Ovary (tissue), 7 donors: ENCODE measurements at regions not wholly inside any gene's neighbourhood (a gene's known extent, or its start where the extent isn't known, plus 50 kb on each side); places are given as distances from the start of the nearest gene placed in this dataset.

Source experiments
- DNase-seq, 5 donors: peaks; one replicate each; pipeline ENCODE4 v3.0.0-alpha.2; 2019 to 2020
- H3K27ac ChIP-seq, 2 donors: fragments of 200-600 bp; one replicate each; pipeline versions ENCODE4 v1.5.1 to v1.8.0; 2019 to 2022
- H3K27me3 ChIP-seq: fragments of 200-600 bp; one replicate; pipeline ENCODE4 v1.8.0; 2022
- H3K36me3 ChIP-seq: fragments of 200-600 bp; sonication (generic); one replicate; pipeline ENCODE4 v1.5.1; 2019
- H3K4me1 ChIP-seq: one replicate; pipeline ENCODE4 v1.8.1; 2013; ENCODE audit warnings: mild to moderate bottlenecking, moderate library complexity; ENCODE audit not compliant: insufficient read depth
- H3K4me3 ChIP-seq: fragments of 200-600 bp; sonication (generic); one replicate; pipeline ENCODE4 v1.5.1; 2017
- H3K9me3 ChIP-seq, 2 donors: fragments of 200-600 bp in 1 of 2; sonication (generic) in 1 of 2; one replicate each; pipeline versions ENCODE4 v1.5.1 to v1.8.1; 2013 to 2019; ENCODE audit warnings: mild to moderate bottlenecking in 1 of 2, moderate library complexity in 1 of 2
- CTCF ChIP-seq, 3 donors: fragments of 450-650 bp in 2 of 3; fragments of 200-600 bp in 1 of 3; IDR thresholded peaks; one replicate each; pipeline versions ENCODE4 v1.5.1 to v1.8.0; 2016 to 2022; ENCODE audit warnings: antibody characterized with exemption in 3 of 3, mild to moderate bottlenecking in 1 of 3
- EP300 ChIP-seq: sonication (generic); formaldehyde crosslinking; IDR thresholded peaks from one replicate; pipeline ENCODE4 v1.6.1; 2017; ENCODE audit warnings: antibody characterized with exemption
- POLR2A ChIP-seq: fragments of 450-650 bp; IDR thresholded peaks from one replicate; pipeline ENCODE4 v1.6.1; 2017; ENCODE audit warnings: antibody characterized with exemption, mild to moderate bottlenecking, moderate library complexity
- WGBS, 3 donors: extraction: QIAGEN DNeasy Blood & Tissue Kit in 1 of 3; methylation state at CpG; one replicate each; pipeline versions ENCODE4 v1.1.5 to v1.1.7; 2013 to 2017; 5-methylcytosine and 5-hydroxymethylcytosine counted together
- intact Hi-C, 4 donors: fragments of 100-400 bp; cut with DNase I; formaldehyde crosslinking; loops; one replicate each; pipeline versions ENCODE4 v1.11.0 to v1.15.1; 2022 to 2023
- donor health status: DM: no; HTN: no; CAD: no; lungs with moderate emphysema.
- donor health status: DM: no; HTN: no; CAD: no.
- donor health status: Bipolar disorder and iron deficiency.
- donor health status: DM: no; HTN: no; CAD: no.
- donor health status: DM: yes; HTN: yes; CAD: no.

DNA sequence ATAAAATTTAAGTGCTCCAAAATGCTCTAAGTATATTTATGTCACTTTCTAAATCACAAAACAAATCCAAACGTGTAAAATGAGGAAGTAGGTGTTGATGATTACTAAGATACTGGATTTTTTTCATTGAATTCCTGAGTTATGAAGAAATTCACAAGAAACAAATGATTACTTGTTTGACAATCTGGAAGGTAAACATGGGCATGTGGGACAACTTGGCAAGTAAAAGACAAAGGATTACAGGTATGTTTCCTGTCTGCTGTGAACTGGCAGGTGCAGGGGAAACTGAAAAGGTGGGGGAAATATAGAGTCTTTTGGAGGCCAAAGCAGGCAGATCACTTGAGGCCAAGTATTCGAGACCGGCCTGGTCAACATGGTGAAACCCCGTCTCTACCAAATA, 252.7 kb upstream of the AZI2 start:
- no peaks in the 10 kb centered on the region for H3K27me3 ChIP-seq
- H3K9me3 ChIP-seq = no peaks in the 10 kb centered on the region
- H3K4me3 ChIP-seq = no peak overlapping the region
- TF ChIP-seq CTCF (IDR thresholded peaks at IDR 0.05) (no peak), POLR2A (no peak), EP300 (no peak)
- 73 to 92% (median 80%) methylated on average over 4 of the region's 4 CpGs for WGBS, 3 donors
- no peak for DNase-seq
- no peaks in the 10 kb centered on the region for H3K4me1 ChIP-seq
- no peak overlapping the region for H3K27ac ChIP-seq
- H3K36me3 ChIP-seq = no peaks in the 10 kb centered on the region
- intact Hi-C loops = no loop called here

DNA sequence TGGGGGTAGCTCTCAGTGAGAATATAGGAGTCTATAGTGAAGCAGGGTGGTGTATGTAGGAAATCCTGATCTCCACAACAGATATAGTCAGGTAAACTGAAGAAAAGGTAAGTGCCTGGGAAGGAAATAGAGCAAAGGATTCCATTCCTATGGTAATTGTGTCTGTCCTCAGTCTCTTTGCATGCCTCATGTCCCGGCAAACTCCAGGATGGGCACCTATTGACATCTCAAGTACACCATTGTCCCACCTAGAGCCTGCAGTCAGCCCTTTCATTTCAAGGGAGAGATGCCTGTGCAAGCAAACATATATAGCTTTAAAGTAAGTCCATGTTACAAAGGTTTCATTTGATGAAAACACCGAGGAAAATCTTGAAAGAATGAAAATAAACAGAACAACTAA, 257.7 kb upstream of the AZI2 start:
- Histone ChIP-seq H3K4me1 (no peaks in the 10 kb centered on the region), H3K27ac (no peak overlapping the region), H3K4me3 (no peak overlapping the region), H3K27me3 (no peaks in the 10 kb centered on the region), H3K9me3 (no peaks in the 10 kb centered on the region), H3K36me3 (no peaks in the 10 kb centered on the region)
- intact Hi-C loops = no loop called here
- TF ChIP-seq CTCF (IDR thresholded peaks at IDR 0.05) = no peak
- TF ChIP-seq POLR2A = no peak
- TF ChIP-seq EP300 = no peak
- no peak for DNase-seq
- 56 to 75% (median 62%) methylated on average over 2 of the region's 2 CpGs for WGBS, 3 donors

DNA sequence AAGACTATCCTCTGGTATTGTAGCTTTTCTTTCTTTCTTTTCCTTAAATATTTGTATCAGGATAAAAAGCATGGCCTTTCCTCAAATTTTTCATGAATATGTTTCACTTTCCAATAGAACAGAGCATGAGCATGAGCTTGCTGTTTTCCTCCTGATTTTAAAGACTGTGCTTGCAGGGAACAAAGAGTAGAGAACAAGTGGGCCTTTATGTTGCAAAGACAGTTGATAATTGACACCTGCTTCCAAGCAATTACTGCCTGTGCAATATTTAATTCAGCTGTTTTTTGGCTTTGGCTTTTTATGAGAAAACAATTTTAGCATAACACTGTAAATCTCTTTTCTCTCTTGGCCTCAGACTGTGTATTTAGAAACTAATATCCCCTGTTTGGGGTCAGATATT, 263.6 kb upstream of the AZI2 start:
- Histone ChIP-seq H3K9me3 (no peaks in the 10 kb centered on the region), H3K27ac (no peak overlapping the region), H3K4me3 (no peak overlapping the region), H3K27me3 (no peaks in the 10 kb centered on the region), H3K36me3 (no peaks in the 10 kb centered on the region), H3K4me1 (no peaks in the 10 kb centered on the region)
- intact Hi-C loops = no loop called here
- no peak for DNase-seq
- no peak for TF ChIP-seq POLR2A
- no peak for TF ChIP-seq EP300
- TF ChIP-seq CTCF (IDR thresholded peaks at IDR 0.05) = no peak

- intact Hi-C loops = no loop called here
- no peak for TF ChIP-seq EP300
- TF ChIP-seq CTCF (IDR thresholded peaks at IDR 0.05) = no peak
- TF ChIP-seq POLR2A = no peak
- no peak for DNase-seq
- 90 to 92% (median 91%) methylated on average over 6 of the region's 6 CpGs for WGBS, 3 donors
- no peak overlapping the region for H3K4me3 ChIP-seq
- H3K9me3 ChIP-seq = no peaks in the 10 kb centered on the region
- H3K27me3 ChIP-seq = no peaks in the 10 kb centered on the region
- H3K27ac ChIP-seq = no peak overlapping the region
- no peaks in the 10 kb centered on the region for H3K4me1 ChIP-seq
- H3K36me3 ChIP-seq = no peaks in the 10 kb centered on the region
Observed at GRCh38 chr3:28613511-28614106, 265.0 kb upstream of the AZI2 start.
